Iris pigment epithelial cell (primary cell): ENCODE measurements at regions not wholly inside any gene's neighbourhood (a gene's known extent, or its start where the extent isn't known, plus 50 kb on each side); places are given as distances from the start of the nearest gene placed in this dataset.
"Not testable (repeated sequence)": the region's sequence is repeated elsewhere in the genome, so short reads cannot be mapped to it uniquely, and the experiment has no call there.

Experiments used
- DNase-seq: peaks from one replicate; pipeline ENCODE4 v3.0.0-alpha.2; 2011; ENCODE audit warnings: low read depth

GRCh38 chr5:83404182-83404716, 67.3 kb upstream of the VCAN start:
- no peak for DNase-seq

DNA sequence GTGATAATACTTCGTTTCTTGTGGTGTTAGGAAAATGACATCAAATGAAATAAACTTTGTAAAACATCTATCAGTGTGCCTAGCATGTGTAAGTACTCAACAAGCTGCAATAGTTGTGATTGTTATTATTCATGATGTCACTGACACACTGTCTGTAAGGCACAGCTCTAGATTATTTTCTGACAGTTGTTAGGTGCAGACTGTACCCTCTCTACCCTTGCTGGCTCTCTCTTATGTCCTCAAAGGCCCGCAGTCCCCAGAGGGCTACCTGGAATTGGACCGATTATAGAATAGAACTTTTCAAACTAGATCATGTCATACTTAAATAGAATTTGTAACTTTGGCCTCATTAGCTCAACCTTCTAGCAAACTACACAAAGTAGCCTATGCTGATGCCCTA, 65.9 kb upstream of the VCAN start:
- DNase-seq, result no peak

GRCh38 chr5:83406906-83407305, 64.6 kb upstream of the VCAN start:
- no peak for DNase-seq

DNA sequence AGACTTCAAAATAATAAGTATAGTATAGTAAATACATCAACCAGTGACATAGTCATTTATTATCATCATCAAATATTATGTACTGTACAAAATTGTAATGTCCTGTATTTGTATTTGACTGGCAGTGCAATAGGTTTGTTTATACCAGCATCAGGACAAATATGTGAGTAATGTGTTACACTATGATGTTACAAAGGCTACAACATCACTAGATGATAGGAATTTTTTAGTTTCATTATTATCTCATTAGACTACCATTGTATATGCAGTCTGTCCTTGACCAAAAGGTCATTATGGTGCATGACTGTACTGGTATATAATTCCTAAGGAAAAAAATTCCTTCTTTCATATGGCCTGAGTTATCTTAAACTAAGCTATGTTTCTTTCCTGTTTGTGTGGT, 63.6 kb upstream of the VCAN start:
- DNase-seq, result peak; percentile 12

DNA sequence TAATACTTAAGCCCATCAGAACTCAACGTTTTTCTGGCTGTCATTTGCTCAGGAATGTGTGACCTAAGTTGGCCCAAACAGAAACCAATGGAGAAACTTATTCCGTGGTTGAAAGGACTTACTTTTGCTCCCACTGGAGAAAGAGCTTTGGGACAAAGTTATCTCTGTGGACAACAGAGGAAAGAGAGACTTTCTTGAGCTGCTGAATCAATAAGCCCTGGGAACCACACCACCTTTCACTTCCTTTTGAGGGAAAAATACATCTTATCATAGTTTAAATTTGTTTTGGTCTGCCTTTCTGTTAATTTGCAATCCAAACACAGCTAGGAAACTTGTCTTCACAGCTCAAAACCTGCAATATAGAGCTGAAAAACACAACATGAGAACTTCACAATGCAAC, 62.8 kb upstream of the VCAN start:
- DNase-seq, result no peak

- not testable (repeated sequence) for DNase-seq
These were observed 61.8 kb upstream of the VCAN start for GRCh38 chr5:83409776-83410175.

- not testable (repeated sequence) for DNase-seq
These were observed 61.2 kb upstream of the VCAN start for GRCh38 chr5:83410319-83410718.

- DNase-seq, result peak; percentile 7
These were observed 56.9 kb upstream of the VCAN start for GRCh38 chr5:83414601-83415000.

DNA sequence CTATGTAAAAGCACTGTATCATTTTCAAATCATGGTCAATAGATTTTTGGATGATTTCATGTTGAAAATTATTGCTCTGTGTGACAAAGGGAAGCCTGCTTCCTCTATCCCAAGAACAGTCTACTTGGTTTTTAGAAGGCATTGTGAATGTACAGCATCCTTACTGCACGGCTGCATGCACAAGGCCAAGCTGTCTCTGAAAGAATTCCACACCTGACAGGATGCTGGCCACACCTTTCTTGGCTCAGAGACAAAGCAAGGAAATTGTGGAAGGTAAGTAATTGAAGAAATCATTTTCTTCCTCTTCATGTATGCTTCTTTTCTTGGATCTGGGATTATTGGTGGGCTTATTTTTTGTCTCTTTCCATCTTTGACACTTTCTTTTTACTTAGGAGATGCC, 53.7 kb upstream of the VCAN start:
- DNase-seq, result no peak

GRCh38 chr5:83418356-83419321, 52.9 kb upstream of the VCAN start:
- DNase-seq, result no peak
